Testis (tissue), 2 donors: ENCODE measurements at regions not wholly inside any gene's neighbourhood (a gene's known extent, or its start where the extent isn't known, plus 50 kb on each side); places are given as distances from the start of the nearest gene placed in this dataset.

Experiments
- DNase-seq: peaks from one replicate; pipeline ENCODE4 v3.0.0-alpha.2; 2019
- H3K27ac ChIP-seq, 2 donors: fragments of 200-600 bp; sonication (generic); one replicate each; pipeline ENCODE4 v1.5.1; 2019
- H3K27me3 ChIP-seq: fragments of 200-600 bp; sonication (generic); one replicate; pipeline ENCODE4 v1.5.1; 2019
- H3K36me3 ChIP-seq: fragments of 200-600 bp; sonication (generic); one replicate; pipeline ENCODE4 v1.5.1; 2017; ENCODE audit warnings: low read depth; ENCODE audit errors: missing control alignments
- H3K4me1 ChIP-seq: fragments of 200-600 bp; sonication (generic); one replicate; pipeline ENCODE4 v1.5.1; 2019
- H3K4me3 ChIP-seq, 2 donors: fragments of 200-600 bp; sonication (generic); one replicate each; pipeline ENCODE4 v1.5.1; 2017 to 2019
- H3K9me3 ChIP-seq: fragments of 200-600 bp; sonication (generic); one replicate; pipeline ENCODE4 v1.5.1; 2017
- CTCF ChIP-seq, 3 experiments: fragments of 450-650 bp in 2 of 3; fragments of 200-600 bp in 1 of 3; sonication (generic) in 1 of 3; IDR thresholded peaks; one replicate each; pipeline ENCODE4 v1.5.1; 2016 to 2019; ENCODE audit warnings: antibody characterized with exemption in 3 of 3, mild to moderate bottlenecking in 2 of 3, moderate library complexity in 1 of 3
- POLR2A ChIP-seq: fragments of 450-650 bp; IDR thresholded peaks from one replicate; pipeline ENCODE4 v1.6.1; 2017; ENCODE audit warnings: antibody characterized with exemption, mild to moderate bottlenecking, moderate library complexity
- WGBS, 2 donors: methylation state at CpG; one replicate each; pipeline ENCODE4 v1.1.5; 2018; 5-methylcytosine and 5-hydroxymethylcytosine counted together
- intact Hi-C: fragments of 100-400 bp; cut with DNase I; formaldehyde crosslinking; loops from one replicate; pipeline ENCODE4 v1.15.1; 2023; ENCODE audit warnings: low total_unique reads

GRCh38 chr1:108051631-108052377, 86.8 kb upstream of the VAV3 start:
- TF ChIP-seq CTCF (IDR thresholded peaks at IDR 0.05) (no peak), POLR2A (no peak)
- Histone ChIP-seq H3K27ac (no peak overlapping the region), H3K4me3 (no peak overlapping the region), H3K27me3 (no peaks in the 10 kb centered on the region), H3K9me3 (no peaks in the 10 kb centered on the region), H3K4me1 (no peaks in the 10 kb centered on the region), H3K36me3 (no peaks in the 10 kb centered on the region)
- 77 to 78% methylated on average over 8 of the region's 8 CpGs for WGBS, 2 donors
- intact Hi-C loops = no loop called here
- DNase-seq = no peak

DNA sequence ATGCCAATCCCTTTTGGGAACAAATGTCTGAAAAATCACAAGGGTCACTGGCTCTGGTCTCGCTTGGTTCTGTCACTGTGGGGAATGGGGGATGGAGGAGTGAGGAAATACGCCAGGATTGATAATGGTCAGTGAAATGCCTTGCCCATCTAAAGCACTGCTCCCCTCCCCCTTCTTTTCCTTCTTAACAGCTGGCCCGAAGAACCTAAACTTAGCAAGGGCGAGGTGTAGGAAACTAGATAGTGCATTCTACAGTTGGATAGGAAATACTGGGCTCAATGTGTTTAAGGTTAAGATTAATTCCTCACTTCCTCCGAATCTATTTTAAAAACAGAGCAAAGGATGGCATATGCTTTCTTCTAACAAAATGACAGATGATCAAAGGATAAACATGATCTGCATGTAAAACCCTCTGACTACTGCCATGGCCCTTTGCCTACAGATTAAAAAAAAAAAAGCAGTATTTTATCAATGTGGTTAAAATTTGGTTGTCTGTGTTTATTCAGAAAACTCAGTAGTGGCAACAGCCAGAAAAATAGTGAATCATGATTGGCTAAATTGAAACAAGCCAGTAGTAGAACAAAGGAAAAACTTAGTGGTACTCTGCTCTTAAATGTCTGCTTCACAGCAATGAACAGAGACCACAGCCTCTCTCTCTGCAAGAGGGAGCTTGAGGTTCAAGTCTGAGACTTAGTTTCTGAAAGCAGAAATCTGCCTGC, 86.1 kb upstream of the VAV3 start:
- intact Hi-C loops = no loop called here
- no peak overlapping the region for H3K4me3 ChIP-seq
- H3K9me3 ChIP-seq = no peaks in the 10 kb centered on the region
- no peaks in the 10 kb centered on the region for H3K36me3 ChIP-seq
- DNase-seq = no peak
- H3K27ac ChIP-seq = no peak overlapping the region
- 56 to 67% methylated on average over 5 of the region's 5 CpGs for WGBS, 2 donors
- no peaks in the 10 kb centered on the region for H3K27me3 ChIP-seq
- no peaks in the 10 kb centered on the region for H3K4me1 ChIP-seq
- TF ChIP-seq CTCF (IDR thresholded peaks at IDR 0.05) = no peak
- no peak for TF ChIP-seq POLR2A

GRCh38 chr1:108050158-108050557, 85.2 kb upstream of the VAV3 start:
- Histone ChIP-seq H3K4me1 (no peaks in the 10 kb centered on the region), H3K27me3 (no peaks in the 10 kb centered on the region), H3K27ac (no peak overlapping the region), H3K4me3 (no peak overlapping the region), H3K9me3 (no peaks in the 10 kb centered on the region), H3K36me3 (no peaks in the 10 kb centered on the region)
- WGBS, 2 donors = 78 to 87% methylated on average over 5 of the region's 5 CpGs
- no peak for TF ChIP-seq CTCF (IDR thresholded peaks at IDR 0.05)
- no peak for TF ChIP-seq POLR2A
- intact Hi-C loops = no loop called here
- peak; percentile 32 for DNase-seq

DNA sequence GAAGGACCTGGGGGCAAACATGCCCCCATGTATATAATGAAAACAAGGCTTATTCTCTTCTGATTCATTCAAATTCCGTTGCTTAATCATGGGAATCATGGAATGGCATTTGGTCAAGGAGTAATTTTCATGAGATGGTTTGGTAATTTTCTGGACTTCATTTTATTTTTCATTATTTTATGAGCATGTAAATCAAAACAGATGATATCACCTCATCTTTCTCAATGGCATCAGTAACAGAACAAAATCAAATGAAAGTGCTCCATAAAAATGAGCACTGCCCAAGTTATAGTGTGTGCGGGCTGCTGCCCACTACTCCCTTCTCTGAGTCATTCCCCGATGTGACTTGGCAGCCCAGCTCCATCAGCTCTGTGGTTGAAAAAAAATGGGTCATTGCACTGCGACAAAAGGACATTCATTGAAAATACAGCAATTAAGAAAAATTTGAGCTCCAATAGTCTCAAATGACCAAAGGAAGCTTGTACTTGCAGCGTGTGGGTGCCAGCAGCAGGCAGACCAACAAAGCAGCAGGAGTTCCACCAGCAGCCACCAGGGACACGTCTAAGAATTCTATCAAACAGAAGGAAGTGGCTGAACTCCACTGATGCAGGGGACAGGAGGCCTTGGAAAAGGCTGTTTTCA, 84.3 kb upstream of the VAV3 start:
- peak in 2 of 3 experiments; percentile 20 to 47 for TF ChIP-seq CTCF (IDR thresholded peaks at IDR 0.05)
- no peak for TF ChIP-seq POLR2A
- Histone ChIP-seq H3K9me3 (no peaks in the 10 kb centered on the region), H3K4me1 (no peaks in the 10 kb centered on the region), H3K27ac (no peak overlapping the region), H3K27me3 (no peaks in the 10 kb centered on the region), H3K36me3 (no peaks in the 10 kb centered on the region), H3K4me3 (no peak overlapping the region)
- DNase-seq = no peak
- intact Hi-C loops = no loop called here
- 61 to 72% methylated on average over 6 of the region's 6 CpGs for WGBS, 2 donors
